SK-N-SH treated with all-trans-retinoic acid at 6 μM for 48 hours (cell line): ENCODE measurements at regions not wholly inside any gene's neighbourhood (a gene's known extent, or its start where the extent isn't known, plus 50 kb on each side); places are given as distances from the start of the nearest gene placed in this dataset.

Experiments
- ATAC-seq: fragments of 200-7000 bp; cut with Tn5 transposase; 3 replicates; pipeline ENCODE4 v1.9.1; 2020; ENCODE audit warnings: mild to moderate bottlenecking, moderate library complexity
- ARNTL ChIP-seq: fragments of 450-650 bp; formaldehyde crosslinking; IDR thresholded peaks from 2 replicates; pipeline ENCODE4 v1.5.0; 2020; ENCODE audit warnings: low read depth, mild to moderate bottlenecking, moderate library complexity, borderline replicate concordance
- BACH2 ChIP-seq: fragments of 250-450 bp; sonication (Bioruptor Pico); IDR thresholded peaks from 2 replicates; pipeline ENCODE4 v1.9.0; 2021; ENCODE audit warnings: mild to moderate bottlenecking, borderline replicate concordance
- CSDC2 ChIP-seq: fragments of 250-450 bp; sonication (Bioruptor Pico); IDR thresholded peaks from 2 replicates; pipeline ENCODE4 v1.5.0; 2020; ENCODE audit warnings: mild to moderate bottlenecking, moderate library complexity
- ESRRG ChIP-seq: fragments of 250-450 bp; sonication (Bioruptor Pico); IDR thresholded peaks from 2 replicates; pipeline ENCODE4 v1.6.1; 2021; ENCODE audit warnings: mild to moderate bottlenecking
- ISL1 ChIP-seq: fragments of 250-450 bp; sonication (Bioruptor Pico); IDR thresholded peaks from 2 replicates; pipeline ENCODE4 v2.1.2; 2022; ENCODE audit warnings: mild to moderate bottlenecking, moderate library complexity
- OSR1 ChIP-seq: fragments of 250-450 bp; sonication (Bioruptor Pico); IDR thresholded peaks from 2 replicates; pipeline ENCODE4 v1.8.0; 2022; ENCODE audit warnings: moderate library complexity, mild to moderate bottlenecking, inconsistent platforms
- PPARA ChIP-seq: fragments of 250-450 bp; sonication (Bioruptor Pico); IDR thresholded peaks from 2 replicates; pipeline ENCODE4 v1.5.0; 2020; ENCODE audit warnings: mild to moderate bottlenecking, borderline replicate concordance
- RARB ChIP-seq: fragments of 250-450 bp; sonication (Bioruptor Pico); IDR thresholded peaks from 2 replicates; pipeline ENCODE4 v1.8.0; 2021; ENCODE audit warnings: mild to moderate bottlenecking, moderate library complexity
- SNAI2 ChIP-seq: fragments of 250-450 bp; sonication (Bioruptor Pico); IDR thresholded peaks from 2 replicates; pipeline ENCODE4 v1.5.0; 2020; ENCODE audit warnings: mild to moderate bottlenecking, moderate library complexity
- TCF4 ChIP-seq: fragments of 250-450 bp; sonication (Bioruptor Pico); IDR thresholded peaks from 2 replicates; pipeline ENCODE4 v1.8.0; 2021; ENCODE audit warnings: mild to moderate bottlenecking, moderate library complexity, borderline replicate concordance
- TOX ChIP-seq: fragments of 250-450 bp; sonication (Bioruptor Pico); IDR thresholded peaks from 2 replicates; pipeline ENCODE4 v1.8.0; 2021; ENCODE audit warnings: mild to moderate bottlenecking, moderate library complexity, borderline replicate concordance
- ZC3H10 ChIP-seq: fragments of 250-450 bp; sonication (Bioruptor Pico); IDR thresholded peaks from 2 replicates; pipeline ENCODE4 v1.5.1; 2021; ENCODE audit warnings: mild to moderate bottlenecking, moderate library complexity
- ZFP3 ChIP-seq: fragments of 250-450 bp; sonication (Bioruptor Pico); IDR thresholded peaks from 2 replicates; pipeline ENCODE4 v1.5.0; 2020; ENCODE audit warnings: mild to moderate bottlenecking, moderate library complexity
- ZFP30 ChIP-seq: fragments of 450-650 bp; formaldehyde crosslinking; IDR thresholded peaks from 2 replicates; pipeline ENCODE4 v1.5.0; 2022; ENCODE audit warnings: mild to moderate bottlenecking, moderate library complexity
- ZNF565 ChIP-seq: fragments of 450-650 bp; formaldehyde crosslinking; conservative IDR thresholded peaks from 2 replicates; pipeline ENCODE4 v1.5.0; 2020; ENCODE audit warnings: low read depth, mild to moderate bottlenecking, moderate library complexity
- ZNF70 ChIP-seq: fragments of 450-650 bp; formaldehyde crosslinking; IDR thresholded peaks from 2 replicates; pipeline ENCODE4 v1.5.0; 2020; ENCODE audit warnings: mild to moderate bottlenecking, moderate library complexity
- ZNF8 ChIP-seq: fragments of 450-650 bp; formaldehyde crosslinking; IDR thresholded peaks from 2 replicates; pipeline ENCODE4 v1.5.0; 2020; ENCODE audit warnings: mild to moderate bottlenecking, moderate library complexity
- TF ChIP-seq, protein P1 (sequence below): fragments of 250-450 bp; sonication (Bioruptor Pico); IDR thresholded peaks from 2 replicates; pipeline ENCODE4 v1.8.0; 2020; ENCODE audit warnings: mild to moderate bottlenecking, moderate library complexity, borderline replicate concordance
- TF ChIP-seq, protein P2 (sequence below): fragments of 250-450 bp; sonication (Bioruptor Pico); IDR thresholded peaks from 2 replicates; pipeline ENCODE4 v1.5.1; 2020; ENCODE audit warnings: low read depth, mild to moderate bottlenecking, moderate library complexity
- TF ChIP-seq, protein P3 (sequence below): fragments of 250-450 bp; sonication (Bioruptor Pico); IDR thresholded peaks from 2 replicates; pipeline ENCODE4 v1.5.1; 2021; ENCODE audit warnings: mild to moderate bottlenecking, moderate library complexity
- TF ChIP-seq, protein P4 (sequence below): fragments of 250-450 bp; sonication (Bioruptor Pico); IDR thresholded peaks from 2 replicates; pipeline ENCODE4 v1.5.0; 2020; ENCODE audit warnings: mild to moderate bottlenecking, moderate library complexity
- TF ChIP-seq, protein P5 (sequence below): fragments of 250-450 bp; sonication (Bioruptor Pico); IDR thresholded peaks from 2 replicates; pipeline ENCODE4 v1.8.0; 2021; ENCODE audit warnings: low read depth, mild to moderate bottlenecking, moderate library complexity, borderline replicate concordance

DNA sequence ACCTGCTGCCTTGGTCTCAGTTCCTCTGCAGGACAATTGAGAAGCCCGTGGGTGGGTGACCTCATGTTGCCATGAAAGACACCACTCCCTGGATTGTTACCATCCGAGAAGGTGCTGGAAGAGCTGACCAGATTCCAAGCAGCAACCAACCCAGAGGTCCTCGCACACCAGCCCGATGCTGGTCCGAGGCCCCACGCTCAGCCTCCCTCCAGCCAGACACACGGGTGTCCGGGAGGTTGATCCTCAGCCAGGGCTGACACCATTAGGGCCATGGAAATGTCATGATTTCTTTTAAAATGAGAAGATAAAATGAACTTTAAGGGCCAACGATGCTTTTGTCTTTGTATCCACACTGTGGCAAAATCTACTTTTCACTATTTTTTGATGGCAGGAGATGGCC lies 242.3 kb downstream of the RBFOX3 start:
- TF ChIP-seq ZC3H10 (CRISPR knock-in tag) (no peak), ARNTL (no peak), BACH2 (CRISPR knock-in tag) (no peak), TOX (CRISPR knock-in tag) (no peak), ZFP3 (CRISPR knock-in tag) (no peak), ZNF70 (CRISPR knock-in tag) (no peak), CSDC2 (CRISPR knock-in tag) (no peak)
- TF ChIP-seq, protein P1, sequence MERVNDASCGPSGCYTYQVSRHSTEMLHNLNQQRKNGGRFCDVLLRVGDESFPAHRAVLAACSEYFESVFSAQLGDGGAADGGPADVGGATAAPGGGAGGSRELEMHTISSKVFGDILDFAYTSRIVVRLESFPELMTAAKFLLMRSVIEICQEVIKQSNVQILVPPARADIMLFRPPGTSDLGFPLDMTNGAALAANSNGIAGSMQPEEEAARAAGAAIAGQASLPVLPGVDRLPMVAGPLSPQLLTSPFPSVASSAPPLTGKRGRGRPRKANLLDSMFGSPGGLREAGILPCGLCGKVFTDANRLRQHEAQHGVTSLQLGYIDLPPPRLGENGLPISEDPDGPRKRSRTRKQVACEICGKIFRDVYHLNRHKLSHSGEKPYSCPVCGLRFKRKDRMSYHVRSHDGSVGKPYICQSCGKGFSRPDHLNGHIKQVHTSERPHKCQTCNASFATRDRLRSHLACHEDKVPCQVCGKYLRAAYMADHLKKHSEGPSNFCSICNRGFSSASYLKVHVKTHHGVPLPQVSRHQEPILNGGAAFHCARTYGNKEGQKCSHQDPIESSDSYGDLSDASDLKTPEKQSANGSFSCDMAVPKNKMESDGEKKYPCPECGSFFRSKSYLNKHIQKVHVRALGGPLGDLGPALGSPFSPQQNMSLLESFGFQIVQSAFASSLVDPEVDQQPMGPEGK (CRISPR knock-in tag) = no peak
- TF ChIP-seq, protein P2, sequence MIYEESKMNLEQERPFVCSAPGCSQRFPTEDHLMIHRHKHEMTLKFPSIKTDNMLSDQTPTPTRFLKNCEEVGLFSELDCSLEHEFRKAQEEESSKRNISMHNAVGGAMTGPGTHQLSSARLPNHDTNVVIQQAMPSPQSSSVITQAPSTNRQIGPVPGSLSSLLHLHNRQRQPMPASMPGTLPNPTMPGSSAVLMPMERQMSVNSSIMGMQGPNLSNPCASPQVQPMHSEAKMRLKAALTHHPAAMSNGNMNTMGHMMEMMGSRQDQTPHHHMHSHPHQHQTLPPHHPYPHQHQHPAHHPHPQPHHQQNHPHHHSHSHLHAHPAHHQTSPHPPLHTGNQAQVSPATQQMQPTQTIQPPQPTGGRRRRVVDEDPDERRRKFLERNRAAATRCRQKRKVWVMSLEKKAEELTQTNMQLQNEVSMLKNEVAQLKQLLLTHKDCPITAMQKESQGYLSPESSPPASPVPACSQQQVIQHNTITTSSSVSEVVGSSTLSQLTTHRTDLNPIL (CRISPR knock-in tag) = no peak
- no peak for ATAC-seq

- TF ChIP-seq ARNTL = no peak
- TF ChIP-seq SNAI2 (CRISPR knock-in tag) = no peak
- TF ChIP-seq RARB (CRISPR knock-in tag) = no peak
- no peak for TF ChIP-seq BACH2 (CRISPR knock-in tag)
- TF ChIP-seq TCF4 (CRISPR knock-in tag) = no peak
- TF ChIP-seq ZFP3 (CRISPR knock-in tag) = no peak
- TF ChIP-seq ZFP30 (CRISPR knock-in tag) = no peak
- no peak for TF ChIP-seq ESRRG (CRISPR knock-in tag)
- TF ChIP-seq, protein P3, sequence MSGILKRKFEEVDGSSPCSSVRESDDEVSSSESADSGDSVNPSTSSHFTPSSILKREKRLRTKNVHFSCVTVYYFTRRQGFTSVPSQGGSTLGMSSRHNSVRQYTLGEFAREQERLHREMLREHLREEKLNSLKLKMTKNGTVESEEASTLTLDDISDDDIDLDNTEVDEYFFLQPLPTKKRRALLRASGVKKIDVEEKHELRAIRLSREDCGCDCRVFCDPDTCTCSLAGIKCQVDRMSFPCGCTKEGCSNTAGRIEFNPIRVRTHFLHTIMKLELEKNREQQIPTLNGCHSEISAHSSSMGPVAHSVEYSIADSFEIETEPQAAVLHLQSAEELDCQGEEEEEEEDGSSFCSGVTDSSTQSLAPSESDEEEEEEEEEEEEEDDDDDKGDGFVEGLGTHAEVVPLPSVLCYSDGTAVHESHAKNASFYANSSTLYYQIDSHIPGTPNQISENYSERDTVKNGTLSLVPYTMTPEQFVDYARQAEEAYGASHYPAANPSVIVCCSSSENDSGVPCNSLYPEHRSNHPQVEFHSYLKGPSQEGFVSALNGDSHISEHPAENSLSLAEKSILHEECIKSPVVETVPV = no peak
- TF ChIP-seq ZNF565 (CRISPR knock-in tag) = no peak
- TF ChIP-seq, protein P4, sequence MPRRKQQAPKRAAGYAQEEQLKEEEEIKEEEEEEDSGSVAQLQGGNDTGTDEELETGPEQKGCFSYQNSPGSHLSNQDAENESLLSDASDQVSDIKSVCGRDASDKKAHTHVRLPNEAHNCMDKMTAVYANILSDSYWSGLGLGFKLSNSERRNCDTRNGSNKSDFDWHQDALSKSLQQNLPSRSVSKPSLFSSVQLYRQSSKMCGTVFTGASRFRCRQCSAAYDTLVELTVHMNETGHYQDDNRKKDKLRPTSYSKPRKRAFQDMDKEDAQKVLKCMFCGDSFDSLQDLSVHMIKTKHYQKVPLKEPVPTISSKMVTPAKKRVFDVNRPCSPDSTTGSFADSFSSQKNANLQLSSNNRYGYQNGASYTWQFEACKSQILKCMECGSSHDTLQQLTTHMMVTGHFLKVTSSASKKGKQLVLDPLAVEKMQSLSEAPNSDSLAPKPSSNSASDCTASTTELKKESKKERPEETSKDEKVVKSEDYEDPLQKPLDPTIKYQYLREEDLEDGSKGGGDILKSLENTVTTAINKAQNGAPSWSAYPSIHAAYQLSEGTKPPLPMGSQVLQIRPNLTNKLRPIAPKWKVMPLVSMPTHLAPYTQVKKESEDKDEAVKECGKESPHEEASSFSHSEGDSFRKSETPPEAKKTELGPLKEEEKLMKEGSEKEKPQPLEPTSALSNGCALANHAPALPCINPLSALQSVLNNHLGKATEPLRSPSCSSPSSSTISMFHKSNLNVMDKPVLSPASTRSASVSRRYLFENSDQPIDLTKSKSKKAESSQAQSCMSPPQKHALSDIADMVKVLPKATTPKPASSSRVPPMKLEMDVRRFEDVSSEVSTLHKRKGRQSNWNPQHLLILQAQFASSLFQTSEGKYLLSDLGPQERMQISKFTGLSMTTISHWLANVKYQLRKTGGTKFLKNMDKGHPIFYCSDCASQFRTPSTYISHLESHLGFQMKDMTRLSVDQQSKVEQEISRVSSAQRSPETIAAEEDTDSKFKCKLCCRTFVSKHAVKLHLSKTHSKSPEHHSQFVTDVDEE (CRISPR knock-in tag) = no peak
- TF ChIP-seq ZNF8 (CRISPR knock-in tag) = no peak
- no peak for TF ChIP-seq OSR1 (CRISPR knock-in tag)
- TF ChIP-seq, protein P1 (CRISPR knock-in tag) = no peak
- no peak for TF ChIP-seq ISL1 (CRISPR knock-in tag)
- TF ChIP-seq, protein P2 (CRISPR knock-in tag) = no peak
- no peak for TF ChIP-seq PPARA (CRISPR knock-in tag)
- no peak for TF ChIP-seq ZC3H10 (CRISPR knock-in tag)
- TF ChIP-seq, protein P5, sequence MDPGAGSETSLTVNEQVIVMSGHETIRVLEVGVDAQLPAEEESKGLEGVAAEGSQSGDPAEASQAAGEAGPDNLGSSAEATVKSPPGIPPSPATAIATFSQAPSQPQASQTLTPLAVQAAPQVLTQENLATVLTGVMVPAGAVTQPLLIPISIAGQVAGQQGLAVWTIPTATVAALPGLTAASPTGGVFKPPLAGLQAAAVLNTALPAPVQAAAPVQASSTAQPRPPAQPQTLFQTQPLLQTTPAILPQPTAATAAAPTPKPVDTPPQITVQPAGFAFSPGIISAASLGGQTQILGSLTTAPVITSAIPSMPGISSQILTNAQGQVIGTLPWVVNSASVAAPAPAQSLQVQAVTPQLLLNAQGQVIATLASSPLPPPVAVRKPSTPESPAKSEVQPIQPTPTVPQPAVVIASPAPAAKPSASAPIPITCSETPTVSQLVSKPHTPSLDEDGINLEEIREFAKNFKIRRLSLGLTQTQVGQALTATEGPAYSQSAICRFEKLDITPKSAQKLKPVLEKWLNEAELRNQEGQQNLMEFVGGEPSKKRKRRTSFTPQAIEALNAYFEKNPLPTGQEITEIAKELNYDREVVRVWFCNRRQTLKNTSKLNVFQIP (CRISPR knock-in tag) = no peak
- no peak for ATAC-seq
These were observed 243.8 kb downstream of the RBFOX3 start for GRCh38 chr17:79366988-79367571.
